HFF-Myc (cell line): ENCODE measurements at regions not wholly inside any gene's neighbourhood (a gene's known extent, or its start where the extent isn't known, plus 50 kb on each side); places are given as distances from the start of the nearest gene placed in this dataset.
"Not testable (repeated sequence)": the region's sequence is repeated elsewhere in the genome, so short reads cannot be mapped to it uniquely, and the experiment has no call there.

Experiments
- DNase-seq: peaks from one replicate; pipeline ENCODE4 v3.0.0-alpha.2; 2011; ENCODE audit warnings: low read depth; ENCODE audit errors: extremely low read depth
- H3K4me3 ChIP-seq: replicated peaks from 2 replicates; pipeline ENCODE4 v1.5.1; 2011; ENCODE audit warnings: low read depth, mild to moderate bottlenecking, control low read depth, low read length
- CTCF ChIP-seq: IDR thresholded peaks from 2 replicates; pipeline ENCODE4 v1.5.1; 2012; ENCODE audit warnings: mild to moderate bottlenecking, low read depth, low read length, control low read depth; ENCODE audit errors: missing control alignments

DNA sequence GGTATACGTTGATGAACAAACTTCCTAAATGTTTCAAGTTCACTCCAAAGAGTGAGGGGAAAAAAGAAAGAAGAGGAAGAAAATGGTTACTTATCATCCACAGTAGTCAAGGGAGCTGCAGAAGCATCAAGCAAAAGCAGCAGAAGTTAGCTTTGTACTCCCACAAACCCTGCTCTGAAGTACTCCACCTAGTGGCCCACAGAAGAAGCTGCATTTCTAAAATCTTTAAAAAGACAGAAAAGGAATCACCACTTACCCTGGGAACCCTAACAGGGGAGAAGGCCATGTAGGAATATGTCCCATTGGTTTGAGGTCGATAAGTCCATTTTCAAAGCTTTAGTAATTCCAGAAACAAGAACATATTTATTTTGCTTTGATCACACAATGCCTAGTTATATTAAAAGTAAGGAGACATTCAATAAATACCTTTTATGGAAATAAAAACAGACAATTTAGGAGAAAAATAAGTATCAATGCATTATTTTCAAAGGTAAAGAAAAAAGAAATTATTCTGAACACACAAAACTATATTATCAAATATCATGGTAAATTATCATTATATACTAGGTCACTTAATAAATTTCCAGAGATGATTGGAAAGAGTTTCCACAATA is 900.5 kb upstream of the DEFB115 start:
- not testable (repeated sequence) for H3K4me3 ChIP-seq, DNase-seq
- peak; percentile 39 for TF ChIP-seq CTCF

- H3K4me3 ChIP-seq, DNase-seq: not testable (repeated sequence)
These were observed 895.7 kb upstream of the DEFB115 start for GRCh38 chr20:30361756-30362155.

DNA sequence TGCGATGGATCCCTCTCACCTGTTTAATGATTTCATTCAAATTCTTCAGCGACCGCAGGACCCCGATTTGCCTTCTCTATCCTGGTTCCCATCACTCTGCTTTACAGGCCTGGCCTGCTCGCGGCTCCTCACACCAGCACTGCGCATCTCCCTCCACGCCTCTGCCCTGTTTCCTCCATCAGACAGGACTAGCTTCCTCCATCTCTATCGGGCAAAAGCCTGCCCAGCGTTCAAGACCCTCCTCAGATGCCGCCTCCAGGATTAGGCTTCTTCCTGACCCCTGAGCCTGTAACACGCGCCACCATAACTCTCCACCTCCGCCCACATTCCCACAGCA is 881.1 kb upstream of the DEFB115 start:
- peak overlapping the region; percentile 65 for H3K4me3 ChIP-seq
- DNase-seq, result not testable (repeated sequence)

DNA sequence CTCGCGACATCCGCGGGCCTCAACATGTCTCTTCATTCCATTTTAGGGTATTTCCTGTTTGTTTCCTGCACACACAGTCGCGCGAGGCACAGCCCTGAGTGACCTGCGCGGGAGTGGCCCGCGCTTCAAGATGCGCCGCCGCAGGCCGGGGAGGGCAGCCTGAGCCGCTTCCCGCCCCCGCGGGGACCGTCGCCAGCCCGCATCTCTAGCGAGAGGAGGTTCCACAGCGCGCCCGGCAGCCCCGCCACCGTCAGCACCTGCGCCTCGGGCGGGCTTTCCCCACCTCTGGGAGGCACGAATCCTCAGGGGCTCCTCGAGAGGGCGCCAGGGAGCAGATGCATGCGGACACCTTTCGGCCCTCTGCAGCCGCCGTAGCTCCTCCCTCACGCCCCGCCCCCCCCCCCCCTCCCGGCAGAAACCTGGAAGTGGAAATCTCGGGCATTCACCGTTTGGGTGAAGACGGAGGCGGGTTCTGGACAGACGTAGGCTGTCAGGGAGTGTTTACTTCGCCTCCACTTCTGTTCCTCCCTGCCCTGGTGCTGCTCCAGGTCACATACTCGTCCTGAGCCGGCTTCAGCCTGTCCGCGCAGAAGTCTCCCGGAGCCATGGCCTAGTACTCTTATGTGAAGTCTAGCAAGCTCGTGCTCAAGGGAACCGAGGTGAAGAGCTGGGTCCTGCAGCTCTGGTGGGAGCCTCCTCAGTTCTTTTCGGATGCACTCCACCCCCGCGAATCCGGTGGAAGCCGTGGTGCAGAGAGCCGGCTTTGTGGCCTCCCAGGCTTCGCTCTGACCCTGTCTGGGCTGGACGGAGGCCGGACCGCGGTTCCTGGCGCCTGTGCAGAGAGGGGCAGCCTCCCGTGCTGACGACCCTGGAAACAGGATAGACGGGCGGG is 880.5 kb upstream of the DEFB115 start:
- TF ChIP-seq CTCF, result peak; percentile 42
- peak; percentile 26 for DNase-seq
- H3K4me3 ChIP-seq, result peak overlapping the region; percentile 65

- H3K4me3 ChIP-seq, DNase-seq: not testable (repeated sequence)
These were observed 879.1 kb upstream of the DEFB115 start for GRCh38 chr20:30378317-30378716.

DNA sequence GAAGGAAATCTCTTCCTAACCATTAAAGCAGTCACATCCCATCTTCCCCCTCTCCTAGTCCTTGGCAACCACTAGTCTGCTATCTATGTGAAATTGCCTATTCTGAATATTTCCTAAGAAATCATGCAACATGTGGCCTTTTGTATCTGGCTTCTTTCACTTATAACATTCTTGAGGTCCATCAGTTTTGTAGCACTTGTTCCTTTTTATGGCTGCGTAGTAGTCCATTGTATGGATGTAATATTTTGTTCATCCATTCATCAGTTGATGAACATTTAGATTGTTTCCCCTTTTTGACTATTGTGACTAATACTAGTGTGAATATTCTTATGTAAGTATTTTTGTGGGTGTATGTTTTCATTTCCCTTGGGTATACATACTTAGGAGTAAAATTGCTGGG is 878.7 kb upstream of the DEFB115 start:
- not testable (repeated sequence) for DNase-seq, H3K4me3 ChIP-seq

GRCh38 chr20:30384841-30385240 is 872.6 kb upstream of the DEFB115 start:
- H3K4me3 ChIP-seq, DNase-seq: not testable (repeated sequence)

- not testable (repeated sequence) for H3K4me3 ChIP-seq, DNase-seq
These were observed 871.4 kb upstream of the DEFB115 start for GRCh38 chr20:30386099-30386498.

DNA sequence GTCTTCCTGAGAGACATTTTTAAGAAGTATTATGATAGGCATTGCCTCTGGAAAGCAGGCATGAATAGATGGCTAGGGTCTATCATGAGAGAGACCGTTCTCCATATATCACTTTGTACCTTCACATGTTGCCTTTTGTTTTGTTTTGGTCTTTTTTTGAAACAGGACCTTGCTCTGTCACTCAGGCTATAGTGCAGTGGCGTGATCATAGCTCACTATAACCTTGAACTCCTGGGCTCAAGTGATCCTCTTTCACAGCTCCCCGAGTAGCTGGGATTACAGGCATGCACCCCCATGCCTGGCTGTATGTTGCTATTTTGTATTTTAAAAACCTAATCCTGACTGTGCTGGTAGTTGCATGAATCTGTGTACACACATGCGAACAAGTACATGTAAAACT is 869.6 kb upstream of the DEFB115 start:
- DNase-seq, H3K4me3 ChIP-seq: not testable (repeated sequence)

DNA sequence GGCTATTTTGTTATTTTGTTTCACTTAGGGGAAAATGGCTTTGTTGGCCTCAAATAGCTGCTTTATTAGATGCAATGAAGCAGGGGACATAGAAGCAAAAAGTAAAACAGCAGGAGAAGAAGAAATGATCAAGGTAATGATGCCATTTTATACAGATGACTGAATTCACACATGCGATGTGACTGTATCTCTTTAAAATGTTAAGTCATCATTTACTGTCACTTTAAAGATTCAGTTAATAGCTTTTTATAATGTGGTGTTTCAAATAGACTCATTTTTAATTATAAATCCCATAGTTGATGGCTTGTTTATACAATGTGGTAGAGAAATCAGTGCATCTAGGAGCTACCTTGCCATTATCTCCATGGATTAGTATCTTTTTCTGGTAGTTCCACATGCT is 863.9 kb upstream of the DEFB115 start:
- DNase-seq, H3K4me3 ChIP-seq: not testable (repeated sequence)

- not testable (repeated sequence) for DNase-seq
These were observed 860.4 kb upstream of the DEFB115 start for GRCh38 chr20:30397111-30397510.

DNA sequence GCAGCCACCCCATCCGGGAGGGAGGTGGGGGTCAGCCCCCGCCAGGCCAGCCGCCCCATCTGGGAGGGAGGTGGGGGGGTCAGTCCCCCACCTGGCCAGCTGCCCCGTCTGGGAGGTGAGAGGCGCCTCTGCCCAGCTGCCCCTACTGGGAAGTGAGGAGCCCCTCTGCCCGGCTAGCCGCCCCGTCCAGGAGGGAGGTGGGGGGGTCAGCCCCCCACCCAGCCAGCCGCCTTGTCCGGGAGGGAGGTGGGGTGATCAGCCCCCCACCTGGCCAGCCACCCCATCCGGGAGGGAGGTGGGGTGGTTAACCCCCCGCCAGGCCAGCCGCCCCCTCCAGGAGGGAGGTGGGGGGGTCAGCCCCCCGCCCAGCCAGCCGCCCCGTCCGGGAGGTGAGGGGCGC is 852.4 kb upstream of the DEFB115 start:
- not testable (repeated sequence) for DNase-seq, H3K4me3 ChIP-seq

More at GRCh38 chr20:30397111-30397510, 860.4 kb upstream of the DEFB115 start:
- not testable (repeated sequence) for H3K4me3 ChIP-seq

GRCh38 chr20:30405585-30405984 is 851.9 kb upstream of the DEFB115 start:
- not testable (repeated sequence) for H3K4me3 ChIP-seq, DNase-seq

- not testable (repeated sequence) for DNase-seq, H3K4me3 ChIP-seq
These were observed 851.1 kb upstream of the DEFB115 start for GRCh38 chr20:30406370-30406769.
